NCI-H82 treated with DMSO at 0.1 percent for 48 hours (cell line): ENCODE measurements at regions not wholly inside any gene's neighbourhood (a gene's known extent, or its start where the extent isn't known, plus 50 kb on each side); places are given as distances from the start of the nearest gene placed in this dataset.

Experiments
- DNase-seq: peaks from one replicate; lab custom pipeline; 2025; ENCODE audit not compliant: unreplicated experiment; lab: John Stamatoyannopoulos, UW

DNA sequence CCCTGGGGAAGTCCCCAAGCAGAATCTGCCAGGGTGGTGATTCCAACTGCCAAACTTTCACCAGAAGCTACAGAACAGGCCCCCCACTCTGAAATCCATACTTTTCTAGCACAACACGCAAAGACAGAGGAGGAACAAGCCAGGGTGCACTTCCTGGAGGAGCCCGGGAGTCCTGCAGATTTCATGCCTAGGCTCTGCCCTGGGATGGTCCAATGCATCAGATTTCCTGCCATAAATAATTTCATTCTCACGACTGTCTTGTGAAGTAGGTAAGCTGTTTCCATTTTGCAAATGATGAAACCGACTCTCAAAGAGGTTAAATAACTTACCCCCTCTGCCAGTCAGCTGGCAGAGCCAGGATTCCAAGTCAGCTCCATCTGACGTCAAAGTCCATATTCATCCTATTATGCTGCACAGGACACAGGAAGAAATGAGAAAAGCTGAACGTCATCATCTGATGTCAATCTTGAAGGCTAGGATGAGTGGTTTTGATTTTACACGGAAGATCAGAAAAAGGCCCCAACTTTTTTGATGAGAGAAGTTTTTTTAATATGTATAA lies 134.8 kb upstream of the IGF1R start:
- no peak for DNase-seq

GRCh38 chr15:98514034-98514622 lies 134.2 kb upstream of the IGF1R start:
- DNase-seq: no peak

DNA sequence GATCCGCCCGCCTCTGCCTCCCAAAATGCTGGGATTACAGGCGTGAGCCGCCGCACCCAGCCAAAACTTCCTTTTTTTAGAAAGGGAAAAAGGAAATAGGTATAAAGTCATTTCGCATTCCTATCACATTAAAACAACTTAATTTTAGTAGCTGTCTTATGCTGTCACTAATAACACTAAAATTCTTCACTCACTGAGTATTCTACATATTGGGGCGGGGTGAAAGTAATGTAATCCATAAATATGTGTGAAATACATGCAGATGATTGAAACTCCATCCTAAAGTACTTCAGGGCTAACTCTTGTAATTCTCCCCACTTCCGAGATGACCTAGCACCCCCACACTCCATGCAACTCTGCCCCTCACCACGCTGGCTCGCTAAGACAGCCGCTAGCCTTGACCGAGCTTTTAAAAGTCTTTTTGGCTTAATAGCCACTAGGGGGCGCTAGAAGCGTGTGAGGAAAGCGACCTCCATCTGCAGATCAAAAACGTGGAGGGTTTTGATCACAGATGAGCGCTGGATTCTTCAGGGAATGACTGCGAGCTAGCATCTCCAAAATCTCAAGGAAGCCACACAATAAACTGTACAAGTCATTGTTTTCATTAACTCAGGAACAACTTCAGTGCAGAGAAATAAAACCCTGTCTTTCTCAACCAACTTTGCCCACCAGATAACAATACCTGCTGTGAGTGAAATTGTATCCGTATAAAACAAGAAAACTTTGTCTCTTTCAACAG lies 129.3 kb upstream of the IGF1R start:
- DNase-seq: peak; percentile 72

DNA sequence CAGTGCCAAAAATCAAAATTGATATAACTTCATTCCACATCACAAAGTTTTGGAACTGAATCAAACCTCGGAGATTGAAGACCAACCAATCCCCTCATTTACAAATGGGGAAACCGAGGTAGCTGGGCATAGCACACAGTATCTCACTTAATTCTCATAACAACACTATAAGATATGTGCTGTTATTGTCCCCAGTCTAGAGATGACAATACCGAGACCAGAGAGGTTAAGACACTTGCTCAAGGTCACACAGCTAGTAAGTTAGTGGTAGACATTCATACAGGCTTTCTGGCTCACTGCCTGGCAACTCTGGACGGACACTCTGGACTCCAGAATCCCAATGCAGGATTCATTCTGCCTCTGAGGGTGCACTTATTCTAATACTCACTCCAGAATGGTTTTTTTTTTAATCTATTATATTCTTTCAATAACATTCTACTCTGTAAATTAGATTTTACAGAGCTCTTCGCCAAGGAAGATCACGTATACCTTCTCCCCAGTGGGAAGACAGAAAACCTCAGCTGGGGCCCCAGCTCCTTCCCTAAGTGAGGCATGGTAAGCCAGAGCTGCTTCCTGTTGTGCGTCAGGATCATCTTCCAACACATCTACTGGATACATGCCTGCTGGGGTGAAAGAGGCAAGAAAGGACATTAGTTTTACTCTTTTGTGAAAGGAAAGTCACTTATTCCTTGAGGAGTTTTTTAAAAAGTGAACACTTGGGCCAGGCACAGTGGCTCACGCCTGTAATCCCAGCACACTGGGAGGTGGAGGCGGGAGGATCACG lies 128.4 kb upstream of the IGF1R start:
- DNase-seq: no peak

GRCh38 chr15:98522127-98522526 lies 126.2 kb upstream of the IGF1R start:
- DNase-seq: no peak

GRCh38 chr15:98523912-98524662 lies 124.3 kb upstream of the IGF1R start:
- DNase-seq: no peak

DNA sequence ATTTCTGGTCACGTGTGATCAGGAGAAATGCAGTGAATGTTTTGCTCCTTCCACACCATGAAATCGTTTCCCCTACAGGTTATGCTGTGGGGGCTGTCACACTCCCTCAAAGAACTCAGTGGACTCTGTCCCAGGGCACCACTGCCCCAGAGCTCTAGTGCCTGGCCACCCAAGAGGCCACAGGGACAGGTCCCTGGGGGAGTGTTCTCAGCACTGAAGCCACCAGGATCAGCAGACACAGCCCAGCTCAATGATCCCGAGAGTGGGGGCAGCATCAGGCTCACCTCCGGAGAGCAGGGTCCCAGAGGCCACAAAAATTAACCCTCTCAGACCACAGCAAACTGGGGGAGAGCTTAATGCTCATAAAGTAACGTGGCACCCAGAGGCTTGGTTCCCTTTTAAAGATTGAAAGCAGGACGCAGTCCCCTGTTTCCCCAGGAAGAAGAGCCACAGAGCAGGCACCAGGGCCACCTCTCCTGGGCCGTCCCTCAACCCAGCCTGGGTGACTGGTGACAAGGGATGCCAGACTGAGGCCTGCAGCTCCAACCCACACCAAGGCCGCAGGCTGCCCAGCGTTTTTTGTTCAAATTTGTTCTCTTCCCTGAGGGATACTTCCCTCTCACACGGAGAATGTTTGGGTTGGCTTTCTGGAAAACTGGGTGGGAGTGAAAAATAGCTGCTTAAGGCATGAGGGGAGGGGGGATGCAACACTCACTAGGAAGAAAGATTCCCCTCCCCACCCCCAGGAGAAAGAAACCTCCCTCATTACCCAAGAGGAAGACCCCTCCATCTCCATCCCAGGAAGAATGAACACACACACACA lies 123.3 kb upstream of the IGF1R start:
- DNase-seq: no peak

DNA sequence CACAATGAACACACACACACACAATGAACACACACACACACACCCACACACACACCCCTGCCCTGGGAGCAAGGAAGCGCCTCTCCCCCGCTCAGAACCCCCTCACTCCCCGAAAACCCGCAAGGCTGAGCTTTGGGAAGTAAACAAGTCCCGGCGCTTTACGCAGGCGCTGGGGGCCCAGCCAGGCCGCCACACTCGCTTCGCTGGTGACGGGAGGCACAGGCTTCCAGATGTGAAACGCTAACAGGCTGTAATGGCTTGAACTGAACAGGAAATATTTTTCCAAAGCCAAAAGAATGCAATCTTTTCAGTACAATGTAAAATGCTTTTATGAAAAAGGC lies 122.7 kb upstream of the IGF1R start:
- DNase-seq: no peak

DNA sequence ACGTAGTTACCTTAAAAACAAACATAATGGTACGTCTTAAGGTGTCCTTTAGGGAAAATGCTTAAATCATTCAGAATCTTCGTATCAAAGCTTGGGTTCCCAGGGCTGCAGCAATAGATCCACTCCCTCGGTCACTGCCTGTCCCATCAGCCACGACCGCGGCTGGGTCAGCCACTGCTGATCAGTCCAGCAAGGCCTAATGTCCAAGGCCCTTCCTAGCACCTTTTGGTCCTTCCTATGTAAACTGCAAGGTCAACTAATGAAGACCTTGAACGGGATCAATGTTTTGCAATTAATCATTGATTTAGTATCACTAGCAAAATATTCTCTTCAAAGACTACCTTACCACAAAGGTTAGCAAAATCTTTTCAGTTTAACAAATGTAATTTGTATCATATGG lies 122.2 kb upstream of the IGF1R start:
- DNase-seq: no peak

DNA sequence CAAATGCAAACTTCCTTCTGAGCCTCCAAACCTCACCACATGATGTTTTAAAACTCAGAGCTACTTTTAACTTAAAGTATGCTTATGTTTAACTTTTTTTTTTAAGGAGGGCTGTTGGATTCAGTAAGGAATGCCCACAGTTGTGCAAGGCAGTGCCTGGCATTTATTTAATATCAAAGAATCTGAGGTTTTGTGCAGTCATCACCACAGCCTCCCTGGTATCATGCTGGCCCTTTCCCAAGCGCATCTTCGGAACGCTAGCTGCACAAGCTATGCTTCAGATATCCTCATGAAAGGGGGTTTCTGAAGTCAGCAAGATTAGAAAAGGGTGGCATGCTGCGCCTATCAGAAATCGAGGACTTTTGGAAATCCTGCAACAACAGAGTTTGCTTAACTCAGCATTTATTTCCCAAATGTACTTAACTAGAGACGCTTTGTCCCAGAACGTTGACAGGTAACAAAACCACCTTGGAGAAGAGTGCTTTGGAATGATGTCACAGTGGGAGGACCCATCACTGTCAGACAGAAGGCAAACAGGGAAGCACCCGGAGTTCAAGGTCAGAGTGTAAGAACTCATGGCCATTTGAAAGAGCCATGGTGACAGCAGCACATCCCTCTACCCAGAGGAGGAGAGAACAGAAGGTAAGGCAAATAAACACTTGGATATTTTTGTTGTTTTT lies 120.2 kb upstream of the IGF1R start:
- DNase-seq: no peak

DNA sequence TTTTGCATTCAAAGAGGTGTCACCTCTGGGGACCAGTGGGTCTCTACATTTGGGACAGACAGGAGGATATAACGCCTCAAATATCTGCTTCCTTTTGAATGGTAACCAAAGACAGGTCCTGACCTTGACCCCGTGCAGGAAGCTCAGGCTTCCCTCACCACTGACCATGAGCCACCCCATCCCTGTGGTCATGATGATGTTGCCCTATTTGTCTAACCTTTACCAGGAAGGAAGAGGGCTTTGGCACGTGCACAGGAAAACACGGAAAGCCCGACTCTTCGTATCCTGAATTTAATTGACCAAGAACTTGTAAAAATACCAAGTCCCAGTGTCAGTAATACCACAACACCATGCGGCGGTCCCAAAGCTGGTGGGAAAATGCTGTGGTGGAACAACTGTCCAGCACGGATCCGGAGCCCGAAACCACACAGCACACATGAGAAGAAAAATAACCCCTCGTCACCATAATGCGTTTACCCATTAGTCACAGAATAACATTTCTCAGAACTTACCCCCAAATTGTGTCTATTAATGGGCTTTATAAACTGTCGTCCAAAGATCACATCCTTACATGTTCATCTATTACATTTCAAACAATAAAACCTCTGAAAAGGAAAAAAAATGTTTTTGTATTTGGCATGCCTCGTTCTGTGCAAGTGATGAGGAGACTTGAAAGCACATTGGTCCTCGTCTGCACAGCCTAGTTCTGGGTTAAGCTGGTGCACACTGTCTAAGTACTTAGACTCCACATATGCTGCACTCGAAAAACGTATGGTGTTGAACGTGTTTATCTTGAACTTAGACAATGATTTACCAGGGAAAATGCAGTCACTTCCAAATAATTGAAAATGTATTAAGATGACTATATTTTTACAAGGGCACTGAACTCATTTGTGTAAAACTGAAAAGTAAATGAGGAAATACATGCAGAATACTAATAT lies 118.9 kb upstream of the IGF1R start:
- no peak for DNase-seq

DNA sequence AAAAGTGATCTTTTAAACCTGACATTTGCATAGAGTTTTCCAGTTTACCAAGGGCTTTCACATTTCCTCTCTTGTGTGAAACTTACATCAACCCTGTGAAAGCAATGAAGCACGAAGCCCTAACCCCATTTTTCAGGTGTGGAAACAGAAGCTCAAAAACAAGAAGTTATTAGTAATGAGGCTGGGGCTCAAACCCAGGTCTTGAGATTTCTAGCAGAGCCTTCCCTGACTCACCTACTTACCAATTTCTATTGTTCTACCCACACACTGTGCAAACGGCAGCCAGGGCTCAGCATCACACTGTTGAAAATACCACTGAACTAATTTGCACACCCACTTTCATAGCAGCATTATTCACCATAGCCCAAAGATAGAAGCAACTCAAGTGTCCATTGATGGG lies 117.8 kb upstream of the IGF1R start:
- DNase-seq: no peak

DNA sequence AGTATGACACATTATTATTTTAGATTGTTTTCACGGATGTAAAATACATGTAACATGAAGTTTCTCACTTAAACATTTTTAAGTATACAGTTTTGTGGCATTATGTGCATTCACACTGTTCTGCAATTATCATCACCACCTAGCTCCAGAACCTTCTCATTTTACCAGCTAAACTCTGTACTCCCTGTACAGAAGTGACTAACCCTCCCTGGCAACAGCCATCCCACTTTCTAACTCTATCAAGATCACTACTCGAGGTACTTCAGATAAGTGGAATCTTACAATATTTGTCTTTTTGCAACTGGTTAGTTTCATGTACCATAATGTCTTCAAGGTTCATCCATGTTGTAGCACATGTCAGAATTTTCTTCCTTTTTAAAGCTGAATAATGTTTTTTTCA lies 116.3 kb upstream of the IGF1R start:
- DNase-seq: no peak

GRCh38 chr15:98536976-98537375 lies 111.4 kb upstream of the IGF1R start:
- no peak for DNase-seq

- DNase-seq: no peak
These were observed 110.8 kb upstream of the IGF1R start for GRCh38 chr15:98537516-98538060.

DNA sequence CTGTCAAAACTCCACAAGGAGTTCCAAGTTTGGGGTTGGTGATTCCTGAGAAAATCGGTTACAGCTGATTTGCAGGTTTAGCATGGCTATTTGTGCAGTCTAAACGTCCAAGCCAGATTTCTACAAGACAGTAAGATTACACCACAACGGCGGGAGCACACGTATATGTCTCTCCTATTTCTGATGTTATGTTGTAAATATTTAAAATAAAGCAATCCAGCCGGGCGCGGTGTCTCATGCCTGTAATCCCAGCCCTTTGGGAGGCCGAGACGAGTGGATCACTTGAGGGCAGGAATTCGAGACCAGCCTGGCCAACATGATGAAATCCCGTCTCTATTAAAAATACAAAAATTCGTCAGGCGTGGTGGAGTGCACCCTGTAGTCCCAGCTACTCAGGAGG lies 106.8 kb upstream of the IGF1R start:
- no peak for DNase-seq

DNA sequence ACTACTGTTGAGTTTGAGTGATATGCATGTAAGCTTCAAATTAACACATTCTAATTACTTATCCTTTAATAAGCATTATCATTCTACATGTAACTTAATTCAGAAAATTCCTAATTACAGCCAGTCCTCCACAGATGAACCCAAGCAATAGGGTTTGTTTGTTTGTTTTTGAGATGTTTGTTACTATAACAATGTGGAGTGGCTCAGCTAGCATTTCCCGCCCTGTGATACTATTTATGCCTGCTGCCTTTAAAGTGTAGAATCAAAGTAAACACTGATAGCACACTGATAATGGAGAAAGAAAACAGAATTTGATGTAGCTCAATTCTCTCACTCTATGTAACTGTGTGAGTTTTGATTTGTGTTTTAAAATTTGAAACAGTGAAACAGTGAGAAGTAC lies 105.1 kb upstream of the IGF1R start:
- DNase-seq: no peak

DNA sequence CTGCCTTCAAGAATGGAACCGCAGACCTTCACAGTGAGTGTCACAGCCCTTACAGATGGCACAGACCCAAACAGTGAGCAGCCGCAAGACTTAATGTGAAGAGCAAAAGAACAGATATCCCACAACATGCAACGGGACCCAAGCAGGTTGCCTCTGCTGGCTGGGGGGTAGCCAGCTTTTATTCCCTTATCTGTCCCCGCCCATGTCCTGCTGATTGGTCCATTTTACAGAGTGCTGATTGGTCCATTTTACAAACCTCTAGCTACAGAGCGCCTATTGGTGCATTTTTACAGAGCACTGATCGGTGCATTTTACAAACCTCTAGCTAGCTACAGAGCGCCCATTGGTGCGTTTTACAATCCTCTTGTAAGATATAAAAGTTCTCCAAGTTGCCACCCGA lies 102.0 kb upstream of the IGF1R start:
- no peak for DNase-seq

- no peak for DNase-seq
These were observed 101.1 kb upstream of the IGF1R start for GRCh38 chr15:98547275-98547674.
